Loucy (cell line): ENCODE measurements at regions not wholly inside any gene's neighbourhood (a gene's known extent, or its start where the extent isn't known, plus 50 kb on each side); places are given as distances from the start of the nearest gene placed in this dataset.

Source experiments
- H2AFZ ChIP-seq: fragments of 200-600 bp; sonication (generic); 2 replicates; pipeline ENCODE4 v1.6.0; 2016; ENCODE audit warnings: antibody characterized with exemption, mild to moderate bottlenecking, low read length, moderate library complexity
- H3F3A ChIP-seq: fragments of 200-600 bp; 2 replicates; pipeline ENCODE4 v1.6.0; 2016; ENCODE audit warnings: antibody characterized with exemption, low read depth, mild to moderate bottlenecking
- H3K27me3 ChIP-seq: fragments of 200-600 bp; sonication (generic); 2 replicates; pipeline ENCODE4 v1.6.1; 2014; ENCODE audit warnings: low read length, mild to moderate bottlenecking; ENCODE audit not compliant: insufficient read depth, poor library complexity, severe bottlenecking
- H3K36me3 ChIP-seq: fragments of 200-600 bp; sonication (generic); 2 replicates; pipeline ENCODE4 v1.6.1; 2016; ENCODE audit warnings: low read length; ENCODE audit not compliant: insufficient read depth
- H3K4me1 ChIP-seq: fragments of 200-600 bp; sonication (generic); 2 replicates; pipeline ENCODE4 v1.5.1; 2014; ENCODE audit warnings: low read length, mild to moderate bottlenecking; ENCODE audit not compliant: insufficient read depth, poor library complexity, severe bottlenecking
- H3K4me2 ChIP-seq: fragments of 200-600 bp; sonication (generic); 2 replicates; pipeline ENCODE4 v1.6.0; 2014; ENCODE audit warnings: antibody characterized with exemption, low read length, low read depth, mild to moderate bottlenecking; ENCODE audit not compliant: poor library complexity, severe bottlenecking
- H3K4me3 ChIP-seq: fragments of 200-600 bp; sonication (generic); 2 replicates; pipeline ENCODE4 v1.5.1; 2014; ENCODE audit warnings: low read length, mild to moderate bottlenecking, mixed read lengths; ENCODE audit not compliant: poor library complexity, severe bottlenecking
- H3K79me2 ChIP-seq: fragments of 200-600 bp; sonication (generic); 2 replicates; pipeline ENCODE4 v1.6.1; 2014; ENCODE audit warnings: low read length; ENCODE audit not compliant: insufficient read depth
- H3K9ac ChIP-seq: fragments of 200-600 bp; sonication (generic); 2 replicates; pipeline ENCODE4 v1.6.0; 2014; ENCODE audit warnings: mild to moderate bottlenecking, low read depth, low read length, moderate library complexity; ENCODE audit not compliant: poor library complexity, severe bottlenecking
- H3K9me2 ChIP-seq: fragments of 200-600 bp; sonication (generic); replicated peaks from 2 replicates; pipeline ENCODE4 v1.6.1; 2016; ENCODE audit warnings: low read depth, low read length, mixed read lengths
- H3K9me3 ChIP-seq: fragments of 200-600 bp; sonication (generic); 2 replicates; pipeline ENCODE4 v1.6.1; 2014; ENCODE audit warnings: mild to moderate bottlenecking, antibody characterized with exemption, low read length, low read depth; ENCODE audit not compliant: insufficient read depth
- H4K20me1 ChIP-seq: fragments of 200-600 bp; sonication (generic); 2 replicates; pipeline ENCODE4 v1.6.0; 2014; ENCODE audit warnings: antibody characterized with exemption, low read length, mild to moderate bottlenecking; ENCODE audit not compliant: insufficient read depth, poor library complexity, severe bottlenecking
- EZH2phosphoT487 ChIP-seq: fragments of 200-600 bp; IDR thresholded peaks from 2 replicates; pipeline ENCODE4 v1.6.1; 2018; ENCODE audit warnings: antibody characterized with exemption, mild to moderate bottlenecking, moderate library complexity, borderline replicate concordance
- TF ChIP-seq, protein P1 (sequence below): fragments of 200-600 bp; sonication (generic); conservative IDR thresholded peaks from 2 replicates; pipeline ENCODE4 v1.5.1; 2014; ENCODE audit warnings: mild to moderate bottlenecking, antibody characterized with exemption, low read length

DNA sequence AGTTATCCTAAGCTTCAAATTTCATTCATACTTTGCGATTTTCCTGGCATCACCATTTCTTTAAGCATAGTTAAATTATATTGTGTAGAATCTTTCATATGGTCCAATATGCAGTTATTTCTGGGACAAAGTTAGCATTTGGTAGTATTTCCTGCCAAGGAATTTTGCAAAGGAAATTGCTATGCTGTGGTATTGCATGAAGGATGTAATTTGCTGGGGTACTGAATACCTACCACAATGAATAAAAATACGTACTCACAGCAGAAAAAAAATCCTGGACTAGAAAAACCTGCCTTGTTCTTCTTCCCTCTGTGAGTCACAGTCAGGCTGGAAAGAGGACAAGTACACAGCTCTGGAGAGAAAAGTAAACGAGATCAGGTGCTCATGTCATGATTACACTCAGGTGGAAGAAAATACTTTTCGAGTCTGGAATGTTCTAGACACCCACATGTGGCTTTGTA is 241.2 kb downstream of the PTBP2 start:
- Histone ChIP-seq H3K36me3 (no peaks in the 10 kb centered on the region), H4K20me1 (no peaks in the 10 kb centered on the region), H3K4me1 (no peaks in the 10 kb centered on the region), H3K9me3 (no peaks in the 10 kb centered on the region), H3K27me3 (no peaks in the 10 kb centered on the region), H3K4me2 (no peak overlapping the region), H3K9me2 (no peaks in the 10 kb centered on the region), H3K9ac (no peak overlapping the region), H3K79me2 (no peaks in the 10 kb centered on the region), H3K4me3 (no peak overlapping the region), H2AFZ (no peak overlapping the region), H3F3A (no peaks in the 10 kb centered on the region)
- TF ChIP-seq EZH2phosphoT487, result no peak
- TF ChIP-seq, protein P1, sequence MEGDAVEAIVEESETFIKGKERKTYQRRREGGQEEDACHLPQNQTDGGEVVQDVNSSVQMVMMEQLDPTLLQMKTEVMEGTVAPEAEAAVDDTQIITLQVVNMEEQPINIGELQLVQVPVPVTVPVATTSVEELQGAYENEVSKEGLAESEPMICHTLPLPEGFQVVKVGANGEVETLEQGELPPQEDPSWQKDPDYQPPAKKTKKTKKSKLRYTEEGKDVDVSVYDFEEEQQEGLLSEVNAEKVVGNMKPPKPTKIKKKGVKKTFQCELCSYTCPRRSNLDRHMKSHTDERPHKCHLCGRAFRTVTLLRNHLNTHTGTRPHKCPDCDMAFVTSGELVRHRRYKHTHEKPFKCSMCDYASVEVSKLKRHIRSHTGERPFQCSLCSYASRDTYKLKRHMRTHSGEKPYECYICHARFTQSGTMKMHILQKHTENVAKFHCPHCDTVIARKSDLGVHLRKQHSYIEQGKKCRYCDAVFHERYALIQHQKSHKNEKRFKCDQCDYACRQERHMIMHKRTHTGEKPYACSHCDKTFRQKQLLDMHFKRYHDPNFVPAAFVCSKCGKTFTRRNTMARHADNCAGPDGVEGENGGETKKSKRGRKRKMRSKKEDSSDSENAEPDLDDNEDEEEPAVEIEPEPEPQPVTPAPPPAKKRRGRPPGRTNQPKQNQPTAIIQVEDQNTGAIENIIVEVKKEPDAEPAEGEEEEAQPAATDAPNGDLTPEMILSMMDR, result no peak

DNA sequence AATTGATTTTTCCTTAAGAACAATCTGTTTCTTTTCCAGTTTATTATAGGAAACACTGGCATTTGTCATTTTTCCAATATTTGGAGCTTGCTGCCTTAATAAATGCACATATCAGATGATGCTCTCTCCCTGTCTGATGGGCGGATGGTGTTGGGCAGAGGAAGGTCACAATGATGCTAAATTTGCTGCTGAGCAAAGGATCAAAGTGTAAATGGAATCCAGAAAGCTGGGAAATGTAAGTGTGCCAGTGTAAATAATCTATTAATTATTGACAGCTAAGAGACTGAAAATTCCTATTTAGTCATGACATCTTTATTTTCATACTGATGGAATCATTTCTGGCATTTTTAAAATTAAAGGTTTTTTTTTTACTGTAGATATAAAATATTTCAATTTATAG is 243.2 kb downstream of the PTBP2 start:
- Histone ChIP-seq H4K20me1 (no peaks in the 10 kb centered on the region), H3K9ac (no peak overlapping the region), H3K27me3 (no peaks in the 10 kb centered on the region), H3K9me3 (no peaks in the 10 kb centered on the region), H2AFZ (no peak overlapping the region), H3K79me2 (no peaks in the 10 kb centered on the region), H3K4me2 (no peak overlapping the region), H3K9me2 (no peaks in the 10 kb centered on the region), H3F3A (no peaks in the 10 kb centered on the region), H3K4me1 (no peaks in the 10 kb centered on the region), H3K36me3 (no peaks in the 10 kb centered on the region), H3K4me3 (no peak overlapping the region)
- TF ChIP-seq, protein P1, result no peak
- TF ChIP-seq EZH2phosphoT487, result no peak

DNA sequence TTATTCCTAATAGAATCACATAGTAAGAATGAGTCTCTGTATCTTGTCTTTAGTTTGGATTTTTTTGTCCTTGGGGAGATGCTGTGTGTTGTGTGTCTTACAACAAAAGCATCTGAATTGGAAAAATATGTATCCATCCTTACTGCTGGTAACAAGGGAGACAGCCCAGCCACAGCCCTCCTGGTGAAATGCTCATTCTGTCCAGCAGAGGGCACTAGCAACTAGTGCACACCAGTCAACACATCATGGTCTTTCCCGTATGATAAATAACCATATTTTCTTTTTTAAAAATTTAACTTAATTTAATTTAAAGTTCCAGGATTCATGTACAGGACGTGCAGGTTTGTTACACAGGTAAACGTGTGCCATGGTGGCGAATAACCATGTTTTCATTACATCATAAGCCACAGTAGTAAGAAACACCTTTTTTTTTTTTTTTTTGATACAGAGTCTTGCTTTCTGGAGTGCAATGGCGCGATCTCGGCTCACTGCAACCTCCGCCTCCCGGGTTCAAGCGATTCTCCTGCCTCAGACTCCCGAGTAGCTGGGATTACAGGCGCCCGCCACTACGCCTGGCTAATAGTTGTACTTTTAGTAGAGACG is 245.1 kb downstream of the PTBP2 start:
- H3K27me3 ChIP-seq, result no peaks in the 10 kb centered on the region
- no peak overlapping the region for H3K9ac ChIP-seq
- TF ChIP-seq, protein P1, result peak; percentile 75
- no peak for TF ChIP-seq EZH2phosphoT487
- peak overlapping the region; percentile 38; the same call in 1 of the 2 replicates for H2AFZ ChIP-seq
- H3K79me2 ChIP-seq, result no peaks in the 10 kb centered on the region
- no peaks in the 10 kb centered on the region for H4K20me1 ChIP-seq
- H3K36me3 ChIP-seq, result no peaks in the 10 kb centered on the region
- no peaks in the 10 kb centered on the region for H3K9me3 ChIP-seq
- H3K4me1 ChIP-seq, result no peaks in the 10 kb centered on the region
- no peaks in the 10 kb centered on the region for H3F3A ChIP-seq
- no peaks in the 10 kb centered on the region for H3K9me2 ChIP-seq
- H3K4me3 ChIP-seq, result no peak overlapping the region
- H3K4me2 ChIP-seq, result no peak overlapping the region
